ENCODE measurements at regions not wholly inside any gene's neighbourhood (a gene's known extent, or its start where the extent isn't known, plus 50 kb on each side); places are given as distances from the start of the nearest gene placed in this dataset.
"Not testable (repeated sequence)": the region's sequence is repeated elsewhere in the genome, so short reads cannot be mapped to it uniquely, and the experiment has no call there.

DNA sequence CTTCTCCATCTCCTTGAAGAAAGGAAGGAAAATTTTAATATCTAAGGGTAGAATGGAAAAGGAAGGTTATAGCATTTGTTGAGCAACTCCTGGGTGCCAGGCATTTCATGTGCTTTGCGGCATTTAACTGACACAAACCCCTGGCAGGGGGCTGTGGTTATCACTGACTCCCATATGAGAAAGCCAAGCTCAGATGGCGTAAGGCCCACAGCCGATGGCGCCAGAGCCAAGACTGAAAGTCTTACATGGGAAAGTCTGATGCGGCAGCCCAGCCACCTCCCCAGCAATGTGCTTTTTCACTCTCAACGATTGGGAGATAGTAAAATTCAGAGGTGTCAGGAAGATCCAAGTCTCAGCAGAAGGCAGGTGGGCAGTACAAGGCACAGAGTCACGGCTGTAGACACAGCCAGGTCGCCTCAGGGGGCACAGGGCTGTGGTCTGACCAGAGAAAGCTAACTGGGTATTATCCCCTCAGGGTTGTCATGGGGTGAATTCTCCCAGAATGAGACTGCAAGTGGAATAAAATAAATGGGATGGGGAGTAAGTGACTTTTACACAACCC, 324.2 kb upstream of the NCKAP5 start:
- TF ChIP-seq, protein P1, sequence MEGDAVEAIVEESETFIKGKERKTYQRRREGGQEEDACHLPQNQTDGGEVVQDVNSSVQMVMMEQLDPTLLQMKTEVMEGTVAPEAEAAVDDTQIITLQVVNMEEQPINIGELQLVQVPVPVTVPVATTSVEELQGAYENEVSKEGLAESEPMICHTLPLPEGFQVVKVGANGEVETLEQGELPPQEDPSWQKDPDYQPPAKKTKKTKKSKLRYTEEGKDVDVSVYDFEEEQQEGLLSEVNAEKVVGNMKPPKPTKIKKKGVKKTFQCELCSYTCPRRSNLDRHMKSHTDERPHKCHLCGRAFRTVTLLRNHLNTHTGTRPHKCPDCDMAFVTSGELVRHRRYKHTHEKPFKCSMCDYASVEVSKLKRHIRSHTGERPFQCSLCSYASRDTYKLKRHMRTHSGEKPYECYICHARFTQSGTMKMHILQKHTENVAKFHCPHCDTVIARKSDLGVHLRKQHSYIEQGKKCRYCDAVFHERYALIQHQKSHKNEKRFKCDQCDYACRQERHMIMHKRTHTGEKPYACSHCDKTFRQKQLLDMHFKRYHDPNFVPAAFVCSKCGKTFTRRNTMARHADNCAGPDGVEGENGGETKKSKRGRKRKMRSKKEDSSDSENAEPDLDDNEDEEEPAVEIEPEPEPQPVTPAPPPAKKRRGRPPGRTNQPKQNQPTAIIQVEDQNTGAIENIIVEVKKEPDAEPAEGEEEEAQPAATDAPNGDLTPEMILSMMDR (IDR thresholded peaks at IDR 0.05; ENCODE audit: insufficient read depth, low read length, poor library complexity, severe bottlenecking), result no peak
- no peak for DNase-seq (ENCODE audit: extremely low read depth, insufficient read length)
- Histone ChIP-seq H3K27me3 (replicated peaks; ENCODE audit: control insufficient read depth, insufficient read depth, low read length) (no peaks in the 10 kb centered on the region), H3K36me3 (ENCODE audit: control insufficient read depth, insufficient read depth, low read length) (no peaks in the 10 kb centered on the region), H3K4me3 (replicated peaks; ENCODE audit: low read depth, low read length) (no peak overlapping the region)

DNA sequence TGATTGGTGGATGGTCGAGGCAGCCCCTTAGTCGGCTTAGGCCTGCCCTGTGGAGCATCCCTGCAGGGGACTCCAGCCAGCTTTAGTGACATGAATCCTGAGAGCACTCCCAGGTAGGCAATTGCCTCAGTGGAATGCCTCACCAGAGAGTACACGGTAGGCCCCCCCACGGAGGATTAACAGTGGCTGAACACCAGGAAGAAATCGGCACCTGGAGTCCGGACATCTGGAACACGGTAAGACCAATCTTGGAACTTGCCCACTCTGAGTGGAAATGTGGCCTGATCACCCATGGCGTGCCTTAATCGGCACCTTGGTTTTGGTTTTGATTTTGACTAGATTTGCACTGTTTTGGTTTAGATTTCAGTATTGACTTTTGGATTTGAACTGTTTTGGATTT, 326.2 kb upstream of the NCKAP5 start:
- Histone ChIP-seq H3K4me3 (replicated peaks; ENCODE audit: low read depth, low read length) (no peak overlapping the region), H3K36me3 (ENCODE audit: control insufficient read depth, insufficient read depth, low read length) (no peaks in the 10 kb centered on the region), H3K27me3 (replicated peaks; ENCODE audit: control insufficient read depth, insufficient read depth, low read length) (no peaks in the 10 kb centered on the region)
- TF ChIP-seq, protein P1 (IDR thresholded peaks at IDR 0.05; ENCODE audit: insufficient read depth, low read length, poor library complexity, severe bottlenecking), result no peak
- no peak for DNase-seq (ENCODE audit: extremely low read depth, insufficient read length)

- H3K36me3 ChIP-seq (ENCODE audit: control insufficient read depth, insufficient read depth, low read length); DNase-seq (ENCODE audit: extremely low read depth, insufficient read length); H3K27me3 ChIP-seq (replicated peaks; ENCODE audit: control insufficient read depth, insufficient read depth, low read length); H3K4me3 ChIP-seq (replicated peaks; ENCODE audit: low read depth, low read length): not testable (repeated sequence)
Observed at GRCh38 chr2:133897838-133898237, 329.6 kb upstream of the NCKAP5 start.

DNA sequence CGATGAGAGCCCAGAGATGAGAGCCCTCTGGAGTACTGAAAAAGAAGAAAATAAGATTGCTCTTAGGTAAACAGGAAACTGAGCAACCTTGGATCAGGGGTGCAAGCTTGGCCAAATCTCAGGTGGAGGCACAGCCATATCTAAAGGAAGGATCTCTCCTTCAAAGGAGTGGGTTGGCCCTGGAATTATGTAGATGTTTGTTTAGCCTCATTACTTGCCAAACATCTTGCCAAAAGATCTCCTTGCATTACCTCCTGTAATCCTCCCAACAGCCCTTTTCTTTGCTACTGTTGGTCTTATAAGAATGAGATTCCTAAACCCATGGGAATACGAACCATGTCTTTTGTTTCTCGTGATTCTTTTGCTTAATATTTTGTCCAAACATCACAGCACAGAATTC, 332.6 kb upstream of the NCKAP5 start:
- no peak for DNase-seq (ENCODE audit: extremely low read depth, insufficient read length)
- Histone ChIP-seq H3K27me3 (replicated peaks; ENCODE audit: control insufficient read depth, insufficient read depth, low read length) (no peaks in the 10 kb centered on the region; the same call in 1 of the 2 replicates), H3K36me3 (ENCODE audit: control insufficient read depth, insufficient read depth, low read length) (no peaks in the 10 kb centered on the region), H3K4me3 (replicated peaks; ENCODE audit: low read depth, low read length) (no peak overlapping the region)
- TF ChIP-seq, protein P1 (IDR thresholded peaks at IDR 0.05; ENCODE audit: insufficient read depth, low read length, poor library complexity, severe bottlenecking), result no peak

DNA sequence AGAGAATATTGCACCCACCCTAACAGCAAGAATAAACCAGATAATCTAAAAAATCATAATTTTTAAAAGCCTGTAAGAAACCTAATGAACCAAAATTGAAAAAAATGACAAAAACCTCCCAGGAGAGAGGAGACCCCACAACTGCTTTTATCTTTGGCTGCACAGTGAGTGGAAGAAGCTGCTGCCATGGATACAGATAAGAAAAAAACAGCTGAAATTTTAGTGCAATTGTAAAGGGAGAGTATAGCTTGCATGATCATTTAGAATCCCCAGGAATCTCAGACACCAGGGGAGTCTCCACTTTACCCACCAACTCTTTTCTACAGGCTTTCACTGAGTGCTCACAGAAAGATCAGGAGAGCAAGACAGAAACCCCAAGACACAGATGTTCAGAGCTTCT, 338.1 kb upstream of the NCKAP5 start:
- H3K36me3 ChIP-seq (ENCODE audit: control insufficient read depth, insufficient read depth, low read length), result no peaks in the 10 kb centered on the region
- TF ChIP-seq, protein P1 (IDR thresholded peaks at IDR 0.05; ENCODE audit: insufficient read depth, low read length, poor library complexity, severe bottlenecking), result no peak
- DNase-seq (ENCODE audit: extremely low read depth, insufficient read length), result no peak
- H3K4me3 ChIP-seq (replicated peaks; ENCODE audit: low read depth, low read length), result no peak overlapping the region
- H3K27me3 ChIP-seq (replicated peaks; ENCODE audit: control insufficient read depth, insufficient read depth, low read length), result no peaks in the 10 kb centered on the region; the same call in 1 of the 2 replicates

DNA sequence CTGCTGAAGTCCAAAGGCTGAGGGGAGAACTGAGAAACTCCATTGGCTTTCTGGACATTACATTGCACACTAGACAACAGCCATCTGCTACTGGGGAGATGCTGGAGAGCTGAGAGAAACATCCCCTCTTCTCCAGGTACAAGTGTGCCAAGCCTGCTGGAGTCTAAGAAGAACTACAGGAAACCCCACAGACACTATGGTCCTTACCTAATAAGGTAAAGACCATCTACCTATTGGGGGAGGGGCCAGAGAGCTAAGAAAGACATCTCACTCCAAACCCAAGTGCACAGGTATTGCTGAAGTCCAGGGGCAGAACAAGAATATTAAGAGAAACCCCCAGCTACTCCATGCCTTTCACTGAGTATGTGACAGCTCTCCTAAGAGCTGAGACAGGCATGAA, 338.7 kb upstream of the NCKAP5 start:
- TF ChIP-seq, protein P1 (IDR thresholded peaks at IDR 0.05; ENCODE audit: insufficient read depth, low read length, poor library complexity, severe bottlenecking), result no peak
- Histone ChIP-seq H3K27me3 (replicated peaks; ENCODE audit: control insufficient read depth, insufficient read depth, low read length) (no peaks in the 10 kb centered on the region; the same call in 1 of the 2 replicates), H3K4me3 (replicated peaks; ENCODE audit: low read depth, low read length) (no peak overlapping the region), H3K36me3 (ENCODE audit: control insufficient read depth, insufficient read depth, low read length) (no peaks in the 10 kb centered on the region)
- no peak for DNase-seq (ENCODE audit: extremely low read depth, insufficient read length)
